Fibroblast of lung (primary cell): ENCODE measurements at regions not wholly inside any gene's neighbourhood (a gene's known extent, or its start where the extent isn't known, plus 50 kb on each side); places are given as distances from the start of the nearest gene placed in this dataset.

Experiments
- DNase-seq, 2 donors: peaks; one replicate each; pipeline versions ENCODE4 v3.0.0 to v3.0.0-alpha.2; 2010; ENCODE audit warnings: low read depth in 2 of 2
- H2AFZ ChIP-seq: 2 replicates; pipeline ENCODE4 v1.5.1; 2012; ENCODE audit warnings: low read length, control low read depth, inconsistent platforms
- H3K27ac ChIP-seq: 2 replicates; pipeline ENCODE4 v1.5.1; 2011; ENCODE audit warnings: low read length, control low read depth; ENCODE audit not compliant: insufficient read depth
- H3K27me3 ChIP-seq: 2 replicates; pipeline ENCODE4 v1.5.1; 2011; ENCODE audit warnings: mild to moderate bottlenecking, low read length; ENCODE audit not compliant: control insufficient read depth, insufficient read depth
- H3K36me3 ChIP-seq: 2 replicates; pipeline ENCODE4 v1.5.1; 2011; ENCODE audit warnings: low read length; ENCODE audit not compliant: control insufficient read depth, insufficient read depth
- H3K4me1 ChIP-seq: 2 replicates; pipeline ENCODE4 v1.5.1; 2011; ENCODE audit warnings: low read length; ENCODE audit not compliant: control insufficient read depth, insufficient read depth; ENCODE audit errors: extremely low read depth
- H3K4me2 ChIP-seq: 2 replicates; pipeline ENCODE4 v1.5.1; 2011; ENCODE audit warnings: low read length, control low read depth; ENCODE audit not compliant: insufficient read depth; ENCODE audit errors: extremely low read depth
- H3K4me3 ChIP-seq, 4 experiments: fragments of 200-600 bp in 1 of 4; sonication (generic) in 1 of 4; replicated peaks in 1 of 4; 2 replicates each; pipeline ENCODE4 v1.5.1; 2011 to 2016; ENCODE audit warnings: low read length in 4 of 4, low read depth in 3 of 4, mild to moderate bottlenecking in 3 of 4, control low read depth in 2 of 4, inconsistent platforms in 1 of 4, mixed read lengths in 1 of 4; ENCODE audit not compliant: insufficient read depth in 1 of 4; ENCODE audit errors: control extremely low read depth in 1 of 4
- H3K79me2 ChIP-seq: 2 replicates; pipeline ENCODE4 v1.5.1; 2012; ENCODE audit warnings: mild to moderate bottlenecking, low read length, inconsistent platforms; ENCODE audit not compliant: control insufficient read depth, insufficient read depth
- H3K9ac ChIP-seq: 2 replicates; pipeline ENCODE4 v1.5.1; 2011; ENCODE audit warnings: mild to moderate bottlenecking, low read length, control low read depth; ENCODE audit not compliant: insufficient read depth
- H3K9me3 ChIP-seq: 2 replicates; pipeline ENCODE4 v1.5.1; 2012; ENCODE audit warnings: low read depth, low read length; ENCODE audit not compliant: control insufficient read depth, insufficient read depth
- H4K20me1 ChIP-seq: 2 replicates; pipeline ENCODE4 v1.5.1; 2011; ENCODE audit warnings: low read length; ENCODE audit not compliant: control insufficient read depth, insufficient read depth; ENCODE audit errors: extremely low read depth
- EZH2 ChIP-seq: IDR thresholded peaks from 2 replicates; pipeline ENCODE4 v1.5.1; 2012; ENCODE audit warnings: low read length, control low read depth, mild to moderate bottlenecking; ENCODE audit errors: missing control alignments
- TF ChIP-seq, protein P1 (sequence below), 2 donors: IDR thresholded peaks in 1 of 2; conservative IDR thresholded peaks in 1 of 2; 1 replicate in 1 of 2; 2 replicates in 1 of 2; pipeline ENCODE4 v1.5.1; 2011 to 2012; ENCODE audit warnings: low read length in 2 of 2, control low read depth in 1 of 2, inconsistent platforms in 1 of 2, low read depth in 1 of 2, mild to moderate bottlenecking in 1 of 2

DNA sequence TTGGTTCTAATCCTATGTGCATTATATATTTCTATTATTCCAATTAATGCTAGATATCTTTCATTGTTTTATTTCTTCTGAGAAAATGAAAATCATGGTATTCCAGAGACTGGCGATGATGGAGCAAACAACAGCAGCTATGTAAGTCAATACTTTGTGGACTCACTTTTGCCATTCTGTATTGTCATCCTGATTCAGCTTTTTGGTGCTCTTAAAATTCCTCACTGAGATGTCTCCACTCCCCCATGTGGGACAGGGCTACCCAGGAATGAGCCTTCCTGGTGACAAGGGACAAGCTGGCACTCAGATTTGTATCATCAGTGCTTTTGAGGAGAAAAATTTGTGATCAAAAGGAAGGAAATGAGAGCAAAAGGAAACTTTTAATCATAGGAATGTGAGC, 56.7 kb upstream of the XCR1 start:
- no peaks in the 10 kb centered on the region for H3K36me3 ChIP-seq
- H3K9me3 ChIP-seq, result no peaks in the 10 kb centered on the region
- H4K20me1 ChIP-seq, result no peaks in the 10 kb centered on the region
- H3K79me2 ChIP-seq, result no peaks in the 10 kb centered on the region
- TF ChIP-seq, protein P1, sequence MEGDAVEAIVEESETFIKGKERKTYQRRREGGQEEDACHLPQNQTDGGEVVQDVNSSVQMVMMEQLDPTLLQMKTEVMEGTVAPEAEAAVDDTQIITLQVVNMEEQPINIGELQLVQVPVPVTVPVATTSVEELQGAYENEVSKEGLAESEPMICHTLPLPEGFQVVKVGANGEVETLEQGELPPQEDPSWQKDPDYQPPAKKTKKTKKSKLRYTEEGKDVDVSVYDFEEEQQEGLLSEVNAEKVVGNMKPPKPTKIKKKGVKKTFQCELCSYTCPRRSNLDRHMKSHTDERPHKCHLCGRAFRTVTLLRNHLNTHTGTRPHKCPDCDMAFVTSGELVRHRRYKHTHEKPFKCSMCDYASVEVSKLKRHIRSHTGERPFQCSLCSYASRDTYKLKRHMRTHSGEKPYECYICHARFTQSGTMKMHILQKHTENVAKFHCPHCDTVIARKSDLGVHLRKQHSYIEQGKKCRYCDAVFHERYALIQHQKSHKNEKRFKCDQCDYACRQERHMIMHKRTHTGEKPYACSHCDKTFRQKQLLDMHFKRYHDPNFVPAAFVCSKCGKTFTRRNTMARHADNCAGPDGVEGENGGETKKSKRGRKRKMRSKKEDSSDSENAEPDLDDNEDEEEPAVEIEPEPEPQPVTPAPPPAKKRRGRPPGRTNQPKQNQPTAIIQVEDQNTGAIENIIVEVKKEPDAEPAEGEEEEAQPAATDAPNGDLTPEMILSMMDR (conservative IDR thresholded peaks at IDR 0.05 in 1 of 2, IDR thresholded peaks at IDR 0.05 in 1 of 2; ENCODE audit: low read depth in 1 of 2, low read length in 2 of 2), result no peak
- no peak for TF ChIP-seq EZH2
- H2AFZ ChIP-seq, result no peak overlapping the region
- DNase-seq, result no peak
- no peaks in the 10 kb centered on the region for H3K27me3 ChIP-seq
- H3K4me1 ChIP-seq, result peaks cover 9% of the 10 kb centered on the region
- no peak overlapping the region for H3K4me3 ChIP-seq
- no peak overlapping the region for H3K4me2 ChIP-seq
- H3K27ac ChIP-seq, result no peak overlapping the region
- no peak overlapping the region for H3K9ac ChIP-seq

DNA sequence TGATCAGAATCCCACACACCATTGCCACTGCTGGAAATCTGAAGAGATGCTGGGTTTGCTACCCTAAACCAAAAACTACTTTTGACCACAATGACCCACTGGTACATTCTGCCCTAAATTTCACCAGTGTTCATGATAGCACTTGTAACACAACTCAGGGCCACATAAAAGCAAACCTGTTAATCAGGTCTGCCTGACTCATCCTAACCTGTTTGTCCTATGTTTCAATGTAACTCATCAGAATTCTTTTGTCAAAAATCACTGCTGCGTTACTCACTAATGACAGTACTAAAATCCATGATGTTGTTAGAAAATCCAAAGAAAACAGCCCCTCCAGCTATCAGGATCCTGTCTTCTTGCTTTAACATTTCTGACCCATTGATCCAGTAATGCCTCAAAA, 55.6 kb upstream of the XCR1 start:
- no peak for TF ChIP-seq EZH2
- TF ChIP-seq, protein P1 (conservative IDR thresholded peaks at IDR 0.05 in 1 of 2, IDR thresholded peaks at IDR 0.05 in 1 of 2; ENCODE audit: low read depth in 1 of 2, low read length in 2 of 2), result no peak
- DNase-seq, result no peak
- peaks cover 6% of the 10 kb centered on the region for H3K4me1 ChIP-seq
- no peak overlapping the region for H3K4me2 ChIP-seq
- H3K27me3 ChIP-seq, result no peaks in the 10 kb centered on the region
- no peak overlapping the region for H3K4me3 ChIP-seq
- H3K9me3 ChIP-seq, result no peaks in the 10 kb centered on the region
- H3K79me2 ChIP-seq, result no peaks in the 10 kb centered on the region
- H2AFZ ChIP-seq, result no peak overlapping the region
- no peak overlapping the region for H3K9ac ChIP-seq
- H3K36me3 ChIP-seq, result no peaks in the 10 kb centered on the region
- H3K27ac ChIP-seq, result no peak overlapping the region
- no peaks in the 10 kb centered on the region for H4K20me1 ChIP-seq

DNA sequence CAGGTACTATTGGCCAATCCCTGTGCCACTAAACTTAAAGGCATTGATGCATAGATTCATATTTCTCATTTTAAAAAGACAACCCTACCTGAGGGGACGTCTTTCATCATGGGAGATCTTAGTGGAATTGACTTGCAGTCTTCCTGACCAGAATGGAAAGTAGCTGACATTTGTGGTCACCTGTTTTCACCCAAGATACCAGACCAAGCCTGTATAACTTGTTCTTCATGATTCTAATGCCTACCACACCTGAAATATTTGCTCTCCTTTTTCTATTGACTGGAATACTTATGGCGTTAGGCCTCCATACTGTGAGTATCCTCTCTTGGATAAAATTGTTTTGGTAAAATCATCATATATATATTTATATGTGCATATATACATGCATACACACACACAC, 54.7 kb upstream of the XCR1 start:
- Histone ChIP-seq H3K36me3 (no peaks in the 10 kb centered on the region), H2AFZ (no peak overlapping the region), H4K20me1 (no peaks in the 10 kb centered on the region), H3K27ac (no peak overlapping the region), H3K79me2 (no peaks in the 10 kb centered on the region), H3K4me3 (no peak overlapping the region), H3K4me2 (no peak overlapping the region), H3K9ac (no peak overlapping the region), H3K27me3 (no peaks in the 10 kb centered on the region), H3K4me1 (peaks cover 6% of the 10 kb centered on the region), H3K9me3 (no peaks in the 10 kb centered on the region)
- DNase-seq, result no peak
- TF ChIP-seq EZH2, result no peak
- TF ChIP-seq, protein P1 (conservative IDR thresholded peaks at IDR 0.05 in 1 of 2, IDR thresholded peaks at IDR 0.05 in 1 of 2; ENCODE audit: low read depth in 1 of 2, low read length in 2 of 2), result no peak
